HG02763 (cell line): ENCODE measurements at regions not wholly inside any gene's neighbourhood (a gene's known extent, or its start where the extent isn't known, plus 50 kb on each side); places are given as distances from the start of the nearest gene placed in this dataset.
"Not testable (repeated sequence)": the region's sequence is repeated elsewhere in the genome, so short reads cannot be mapped to it uniquely, and the experiment has no call there.

Source experiments
- ATAC-seq: cut with Tn5 transposase; IDR thresholded peaks from one replicate; pipeline ENCODE4 v1.9.1; 2021; ENCODE audit warnings: mild to moderate bottlenecking, moderate library complexity; ENCODE audit not compliant: unreplicated experiment

GRCh38 chr7:68205826-68206225 lies 1209.2 kb downstream of the TYW1 start:
- ATAC-seq = no peak

GRCh38 chr7:68206946-68207485 lies 1210.4 kb downstream of the TYW1 start:
- no peak for ATAC-seq

- no peak for ATAC-seq
These were observed 1211.0 kb downstream of the TYW1 start for GRCh38 chr7:68207676-68208075.

- ATAC-seq = no peak
These were observed 1212.9 kb downstream of the TYW1 start for GRCh38 chr7:68209486-68209885.

GRCh38 chr7:68213838-68214237 lies 1217.2 kb downstream of the TYW1 start:
- ATAC-seq = no peak

- no peak for ATAC-seq
These were observed 1219.4 kb downstream of the TYW1 start for GRCh38 chr7:68216051-68216450.

GRCh38 chr7:68217426-68217825 lies 1220.8 kb downstream of the TYW1 start:
- ATAC-seq = no peak

- ATAC-seq = no peak
These were observed 1221.8 kb downstream of the TYW1 start for GRCh38 chr7:68218461-68218860.

GRCh38 chr7:68222311-68222710 lies 1225.7 kb downstream of the TYW1 start:
- no peak for ATAC-seq

GRCh38 chr7:68224041-68224741 lies 1227.6 kb downstream of the TYW1 start:
- ATAC-seq = no peak

- ATAC-seq = not testable (repeated sequence)
These were observed 1234.4 kb downstream of the TYW1 start for GRCh38 chr7:68231011-68231410.

GRCh38 chr7:68235937-68236336 lies 1239.3 kb downstream of the TYW1 start:
- ATAC-seq = no peak

GRCh38 chr7:68238204-68238805 lies 1241.7 kb downstream of the TYW1 start:
- ATAC-seq = no peak

GRCh38 chr7:68243128-68243527 lies 1246.5 kb downstream of the TYW1 start:
- ATAC-seq = no peak

GRCh38 chr7:68244389-68244788 lies 1247.8 kb downstream of the TYW1 start:
- no peak for ATAC-seq

GRCh38 chr7:68245688-68246087 lies 1249.1 kb downstream of the TYW1 start:
- ATAC-seq = no peak

- ATAC-seq = no peak
These were observed 1249.6 kb downstream of the TYW1 start for GRCh38 chr7:68246189-68246633.

- ATAC-seq = no peak
These were observed 1250.5 kb downstream of the TYW1 start for GRCh38 chr7:68247126-68247525.

- ATAC-seq = no peak
These were observed 1250.9 kb downstream of the TYW1 start for GRCh38 chr7:68247571-68247970.

GRCh38 chr7:68248973-68249372 lies 1252.3 kb downstream of the TYW1 start:
- ATAC-seq = no peak

- no peak for ATAC-seq
These were observed 1253.0 kb downstream of the TYW1 start for GRCh38 chr7:68249611-68250010.

- no peak for ATAC-seq
These were observed 1253.5 kb downstream of the TYW1 start for GRCh38 chr7:68250143-68250542.
